ENCODE measurements at regions not wholly inside any gene's neighbourhood (a gene's known extent, or its start where the extent isn't known, plus 50 kb on each side); places are given as distances from the start of the nearest gene placed in this dataset.

DNA sequence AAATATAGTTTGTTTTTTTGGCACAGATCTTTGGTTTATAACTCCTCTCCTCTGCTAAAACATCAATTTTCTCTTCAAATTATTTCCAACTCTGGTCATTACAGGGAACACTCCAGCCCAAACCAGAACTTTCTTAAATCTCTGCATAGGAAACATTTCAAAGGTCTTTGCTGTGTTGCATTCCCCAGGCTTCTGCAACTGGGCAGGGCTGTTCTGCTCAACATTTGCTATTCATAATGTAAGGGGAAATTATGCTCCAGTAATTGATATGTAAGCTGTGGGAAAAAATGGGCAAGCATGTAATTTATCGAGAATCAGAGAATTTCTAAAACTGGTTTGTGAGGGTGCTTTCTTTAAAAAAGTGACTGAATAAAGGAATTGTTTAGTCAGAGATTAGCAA lies 410.4 kb downstream of the TUSC7 start:
- intact Hi-C loops (cut with DNase I), result no loop called here
- no peaks in the 10 kb centered on the region for H3K36me3 ChIP-seq (ENCODE audit: control insufficient read depth in 2 of 3, insufficient read depth in 3 of 3, low read length in 3 of 3)
- H3K9ac ChIP-seq (ENCODE audit: low read length in 3 of 3), result no peak overlapping the region
- TF ChIP-seq, protein P1, sequence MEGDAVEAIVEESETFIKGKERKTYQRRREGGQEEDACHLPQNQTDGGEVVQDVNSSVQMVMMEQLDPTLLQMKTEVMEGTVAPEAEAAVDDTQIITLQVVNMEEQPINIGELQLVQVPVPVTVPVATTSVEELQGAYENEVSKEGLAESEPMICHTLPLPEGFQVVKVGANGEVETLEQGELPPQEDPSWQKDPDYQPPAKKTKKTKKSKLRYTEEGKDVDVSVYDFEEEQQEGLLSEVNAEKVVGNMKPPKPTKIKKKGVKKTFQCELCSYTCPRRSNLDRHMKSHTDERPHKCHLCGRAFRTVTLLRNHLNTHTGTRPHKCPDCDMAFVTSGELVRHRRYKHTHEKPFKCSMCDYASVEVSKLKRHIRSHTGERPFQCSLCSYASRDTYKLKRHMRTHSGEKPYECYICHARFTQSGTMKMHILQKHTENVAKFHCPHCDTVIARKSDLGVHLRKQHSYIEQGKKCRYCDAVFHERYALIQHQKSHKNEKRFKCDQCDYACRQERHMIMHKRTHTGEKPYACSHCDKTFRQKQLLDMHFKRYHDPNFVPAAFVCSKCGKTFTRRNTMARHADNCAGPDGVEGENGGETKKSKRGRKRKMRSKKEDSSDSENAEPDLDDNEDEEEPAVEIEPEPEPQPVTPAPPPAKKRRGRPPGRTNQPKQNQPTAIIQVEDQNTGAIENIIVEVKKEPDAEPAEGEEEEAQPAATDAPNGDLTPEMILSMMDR (IDR thresholded peaks at IDR 0.05; ENCODE audit: borderline replicate concordance, extremely low read depth, insufficient read depth), result no peak
- no peaks in the 10 kb centered on the region for H3K4me1 ChIP-seq (ENCODE audit: control insufficient read depth in 2 of 3, insufficient read depth in 2 of 3, low read depth in 1 of 3, low read length in 3 of 3)
- DNase-seq (no peak), FAIRE-seq (no peak)
- H3K4me3 ChIP-seq (ENCODE audit: low read length in 3 of 3), result no peak overlapping the region
- H3K27me3 ChIP-seq (ENCODE audit: control insufficient read depth, insufficient read depth, low read length), result no peaks in the 10 kb centered on the region
- H3K9me3 ChIP-seq (ENCODE audit: control insufficient read depth in 2 of 3, insufficient read depth in 1 of 3, low read length in 3 of 3), result no peaks in the 10 kb centered on the region
- H3K27ac ChIP-seq (ENCODE audit: low read depth in 2 of 2, low read length in 2 of 2), result no peak overlapping the region

DNA sequence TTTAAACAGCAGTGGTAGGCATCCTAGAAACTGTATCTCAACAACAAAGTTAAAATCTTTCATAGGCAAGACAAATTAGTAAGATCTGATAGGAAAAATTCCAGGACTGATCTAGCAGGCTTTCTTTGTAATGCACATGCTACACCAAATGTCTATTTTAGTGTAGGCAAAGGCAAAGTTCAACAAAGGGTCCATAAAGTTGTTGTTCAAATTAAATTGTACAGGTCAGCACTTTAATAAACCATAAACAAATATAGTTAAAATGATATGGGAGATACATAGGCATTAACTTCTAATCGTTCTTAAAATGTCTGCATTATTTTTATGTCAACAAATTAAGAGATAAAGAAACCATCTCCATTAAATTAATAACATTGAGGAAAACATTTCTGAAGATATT lies 413.0 kb downstream of the TUSC7 start:
- no peaks in the 10 kb centered on the region for H3K36me3 ChIP-seq (ENCODE audit: control insufficient read depth in 2 of 3, insufficient read depth in 3 of 3, low read length in 3 of 3)
- H3K9me3 ChIP-seq (ENCODE audit: control insufficient read depth in 2 of 3, insufficient read depth in 1 of 3, low read length in 3 of 3), result no peaks in the 10 kb centered on the region
- no peak overlapping the region for H3K27ac ChIP-seq (ENCODE audit: low read depth in 2 of 2, low read length in 2 of 2)
- peaks cover 0 to 3% (median 0%) of the 10 kb centered on the region in 3 donors for H3K4me1 ChIP-seq (ENCODE audit: control insufficient read depth in 2 of 3, insufficient read depth in 2 of 3, low read depth in 1 of 3, low read length in 3 of 3)
- H3K9ac ChIP-seq (ENCODE audit: low read length in 3 of 3), result no peak overlapping the region
- DNase-seq (no peak), FAIRE-seq (peak; percentile 19)
- no peaks in the 10 kb centered on the region for H3K27me3 ChIP-seq (ENCODE audit: control insufficient read depth, insufficient read depth, low read length)
- H3K4me3 ChIP-seq (ENCODE audit: low read length in 3 of 3), result no peak overlapping the region
- intact Hi-C loops (cut with DNase I), result no loop called here
- TF ChIP-seq, protein P1 (IDR thresholded peaks at IDR 0.05; ENCODE audit: borderline replicate concordance, extremely low read depth, insufficient read depth), result no peak

DNA sequence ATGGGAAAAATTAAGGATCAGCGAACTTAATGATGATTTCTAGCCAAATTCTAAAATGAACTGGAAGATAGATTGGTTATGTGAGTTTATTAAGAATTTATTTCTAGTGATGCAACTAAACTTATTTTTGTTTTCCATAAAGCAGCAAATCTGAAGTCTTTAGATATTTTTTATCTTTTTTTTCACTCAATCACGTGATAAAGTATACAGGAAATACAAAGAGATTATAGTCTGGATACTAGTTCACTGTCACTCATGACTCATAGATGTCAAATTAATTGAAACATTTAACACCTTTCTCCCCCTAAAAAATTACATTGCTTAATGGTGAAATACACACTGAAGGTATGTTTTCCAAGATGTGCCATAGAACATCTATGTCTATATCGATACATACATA lies 416.9 kb downstream of the TUSC7 start:
- Histone ChIP-seq H3K9me3 (ENCODE audit: control insufficient read depth in 2 of 3, insufficient read depth in 1 of 3, low read length in 3 of 3) (no peaks in the 10 kb centered on the region), H3K9ac (ENCODE audit: low read length in 3 of 3) (no peak overlapping the region), H3K4me1 (ENCODE audit: control insufficient read depth in 2 of 3, insufficient read depth in 2 of 3, low read depth in 1 of 3, low read length in 3 of 3) (peaks cover 0 to 5% (median 3%) of the 10 kb centered on the region in 3 donors), H3K4me3 (ENCODE audit: low read length in 3 of 3) (no peak overlapping the region), H3K36me3 (ENCODE audit: control insufficient read depth in 2 of 3, insufficient read depth in 3 of 3, low read length in 3 of 3) (no peaks in the 10 kb centered on the region), H3K27ac (ENCODE audit: low read depth in 2 of 2, low read length in 2 of 2) (no peak overlapping the region), H3K27me3 (ENCODE audit: control insufficient read depth, insufficient read depth, low read length) (no peaks in the 10 kb centered on the region)
- TF ChIP-seq, protein P1 (IDR thresholded peaks at IDR 0.05; ENCODE audit: borderline replicate concordance, extremely low read depth, insufficient read depth), result no peak
- FAIRE-seq (no peak), DNase-seq (no peak)
- intact Hi-C loops (cut with DNase I), result no loop called here

DNA sequence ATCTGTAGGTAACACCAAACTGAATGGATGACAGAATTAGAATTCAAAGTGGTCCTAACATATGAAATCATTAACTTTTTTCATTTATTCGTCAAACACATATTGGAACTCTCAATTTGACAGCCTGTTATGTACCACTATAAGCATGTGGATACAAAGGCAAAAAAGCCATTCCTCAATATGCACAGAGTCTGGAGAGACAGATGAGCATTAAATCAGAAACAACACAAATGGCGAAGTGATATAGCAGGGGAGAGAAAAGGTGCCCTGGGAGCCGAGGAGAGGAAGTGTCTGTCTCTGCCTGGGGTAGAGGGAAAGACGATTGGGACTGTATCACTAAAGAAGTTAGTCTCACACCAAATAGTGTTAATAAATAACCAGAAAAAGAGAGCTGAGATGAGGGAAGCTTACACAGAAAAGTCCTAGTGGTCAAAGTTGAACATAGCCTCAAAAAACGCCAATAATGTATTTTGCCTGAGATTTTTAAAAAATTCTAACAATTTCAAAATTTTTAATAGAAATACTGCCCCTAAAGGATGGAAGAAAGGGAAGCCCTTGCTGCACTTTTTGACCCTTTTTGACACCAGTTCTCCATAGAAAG lies 417.5 kb downstream of the TUSC7 start:
- TF ChIP-seq, protein P1 (IDR thresholded peaks at IDR 0.05; ENCODE audit: borderline replicate concordance, extremely low read depth, insufficient read depth), result peak; percentile 1
- Histone ChIP-seq H3K36me3 (ENCODE audit: control insufficient read depth in 2 of 3, insufficient read depth in 3 of 3, low read length in 3 of 3) (no peaks in the 10 kb centered on the region), H3K27me3 (ENCODE audit: control insufficient read depth, insufficient read depth, low read length) (no peaks in the 10 kb centered on the region), H3K4me3 (ENCODE audit: low read length in 3 of 3) (no peak overlapping the region), H3K9me3 (ENCODE audit: control insufficient read depth in 2 of 3, insufficient read depth in 1 of 3, low read length in 3 of 3) (no peaks in the 10 kb centered on the region), H3K27ac (ENCODE audit: low read depth in 2 of 2, low read length in 2 of 2) (no peak overlapping the region), H3K9ac (ENCODE audit: low read length in 3 of 3) (no peak overlapping the region), H3K4me1 (ENCODE audit: control insufficient read depth in 2 of 3, insufficient read depth in 2 of 3, low read depth in 1 of 3, low read length in 3 of 3) (peaks cover 0 to 5% (median 3%) of the 10 kb centered on the region in 3 donors)
- DNase-seq (no peak), FAIRE-seq (peak; percentile 8)
- intact Hi-C loops (cut with DNase I), result no loop called here

All from kidney (tissue), 13 donors.